SK-N-SH treated with all-trans-retinoic acid at 6 μM for 48 hours (cell line): ENCODE measurements at regions not wholly inside any gene's neighbourhood (a gene's known extent, or its start where the extent isn't known, plus 50 kb on each side); places are given as distances from the start of the nearest gene placed in this dataset.

Experiments
- ATAC-seq: fragments of 200-7000 bp; cut with Tn5 transposase; 3 replicates; pipeline ENCODE4 v1.9.1; 2020; ENCODE audit warnings: mild to moderate bottlenecking, moderate library complexity
- ARNTL ChIP-seq: fragments of 450-650 bp; formaldehyde crosslinking; IDR thresholded peaks from 2 replicates; pipeline ENCODE4 v1.5.0; 2020; ENCODE audit warnings: low read depth, mild to moderate bottlenecking, moderate library complexity, borderline replicate concordance
- CREB5 ChIP-seq: fragments of 250-450 bp; sonication (Bioruptor Pico); IDR thresholded peaks from 2 replicates; pipeline ENCODE4 v1.5.1; 2020; ENCODE audit warnings: low read depth, mild to moderate bottlenecking, moderate library complexity
- CSRNP3 ChIP-seq: fragments of 250-450 bp; sonication (Bioruptor Pico); IDR thresholded peaks from 2 replicates; pipeline ENCODE4 v1.5.1; 2021; ENCODE audit warnings: mild to moderate bottlenecking, moderate library complexity
- GLIS3 ChIP-seq: fragments of 250-450 bp; sonication (Bioruptor Pico); IDR thresholded peaks from 2 replicates; pipeline ENCODE4 v1.5.0; 2020; ENCODE audit warnings: mild to moderate bottlenecking, moderate library complexity
- ISL1 ChIP-seq: fragments of 250-450 bp; sonication (Bioruptor Pico); IDR thresholded peaks from 2 replicates; pipeline ENCODE4 v2.1.2; 2022; ENCODE audit warnings: mild to moderate bottlenecking, moderate library complexity
- OSR1 ChIP-seq: fragments of 250-450 bp; sonication (Bioruptor Pico); IDR thresholded peaks from 2 replicates; pipeline ENCODE4 v1.8.0; 2022; ENCODE audit warnings: moderate library complexity, mild to moderate bottlenecking, inconsistent platforms
- PATZ1 ChIP-seq: fragments of 250-450 bp; sonication (Bioruptor Pico); IDR thresholded peaks from 2 replicates; pipeline ENCODE4 v1.8.0; 2020; ENCODE audit warnings: mild to moderate bottlenecking, moderate library complexity, borderline replicate concordance
- POU6F1 ChIP-seq: fragments of 250-450 bp; sonication (Bioruptor Pico); IDR thresholded peaks from 2 replicates; pipeline ENCODE4 v1.8.0; 2021; ENCODE audit warnings: low read depth, mild to moderate bottlenecking, moderate library complexity, borderline replicate concordance
- PPARA ChIP-seq: fragments of 250-450 bp; sonication (Bioruptor Pico); IDR thresholded peaks from 2 replicates; pipeline ENCODE4 v1.5.0; 2020; ENCODE audit warnings: mild to moderate bottlenecking, borderline replicate concordance
- RARB ChIP-seq: fragments of 250-450 bp; sonication (Bioruptor Pico); IDR thresholded peaks from 2 replicates; pipeline ENCODE4 v1.8.0; 2021; ENCODE audit warnings: mild to moderate bottlenecking, moderate library complexity
- SNAI2 ChIP-seq: fragments of 250-450 bp; sonication (Bioruptor Pico); IDR thresholded peaks from 2 replicates; pipeline ENCODE4 v1.5.0; 2020; ENCODE audit warnings: mild to moderate bottlenecking, moderate library complexity
- TCF4 ChIP-seq: fragments of 250-450 bp; sonication (Bioruptor Pico); IDR thresholded peaks from 2 replicates; pipeline ENCODE4 v1.8.0; 2021; ENCODE audit warnings: mild to moderate bottlenecking, moderate library complexity, borderline replicate concordance
- TOX ChIP-seq: fragments of 250-450 bp; sonication (Bioruptor Pico); IDR thresholded peaks from 2 replicates; pipeline ENCODE4 v1.8.0; 2021; ENCODE audit warnings: mild to moderate bottlenecking, moderate library complexity, borderline replicate concordance
- TSHZ2 ChIP-seq: fragments of 250-450 bp; sonication (Bioruptor Pico); IDR thresholded peaks from 2 replicates; pipeline ENCODE4 v1.5.0; 2020; ENCODE audit warnings: mild to moderate bottlenecking, moderate library complexity
- ZC3H10 ChIP-seq: fragments of 250-450 bp; sonication (Bioruptor Pico); IDR thresholded peaks from 2 replicates; pipeline ENCODE4 v1.5.1; 2021; ENCODE audit warnings: mild to moderate bottlenecking, moderate library complexity
- ZFP3 ChIP-seq: fragments of 250-450 bp; sonication (Bioruptor Pico); IDR thresholded peaks from 2 replicates; pipeline ENCODE4 v1.5.0; 2020; ENCODE audit warnings: mild to moderate bottlenecking, moderate library complexity
- ZNF70 ChIP-seq: fragments of 450-650 bp; formaldehyde crosslinking; IDR thresholded peaks from 2 replicates; pipeline ENCODE4 v1.5.0; 2020; ENCODE audit warnings: mild to moderate bottlenecking, moderate library complexity
- ZNF8 ChIP-seq: fragments of 450-650 bp; formaldehyde crosslinking; IDR thresholded peaks from 2 replicates; pipeline ENCODE4 v1.5.0; 2020; ENCODE audit warnings: mild to moderate bottlenecking, moderate library complexity

- TF ChIP-seq TCF4 (CRISPR knock-in tag) (no peak), TOX (no peak), RARB (CRISPR knock-in tag) (no peak), ZC3H10 (CRISPR knock-in tag) (no peak), ZNF8 (CRISPR knock-in tag) (no peak), GLIS3 (CRISPR knock-in tag) (no peak), CREB5 (no peak), PATZ1 (CRISPR knock-in tag) (no peak), SNAI2 (no peak), POU6F1 (no peak), ZFP3 (no peak), OSR1 (CRISPR knock-in tag) (no peak), CSRNP3 (CRISPR knock-in tag) (no peak), PPARA (CRISPR knock-in tag) (no peak), ZNF70 (CRISPR knock-in tag) (no peak), ISL1 (CRISPR knock-in tag) (no peak), TSHZ2 (CRISPR knock-in tag) (no peak)
- ATAC-seq: no peak
Observed at GRCh38 chr10:130728531-130729215, 582.8 kb downstream of the TCERG1L start.

- TF ChIP-seq TSHZ2 (CRISPR knock-in tag) (no peak), CREB5 (no peak), ZFP3 (no peak), RARB (CRISPR knock-in tag) (no peak), ZNF70 (CRISPR knock-in tag) (no peak), ARNTL (CRISPR knock-in tag) (no peak)
- TF ChIP-seq, all 23 proteins: peak for 0
- no peak for ATAC-seq
Observed at GRCh38 chr10:130729876-130730275, 581.6 kb downstream of the TCERG1L start.
